T-helper 1 cell treated with Interleukin-12 subunit alpha and Interleukin-12 subunit beta and Interleukin-4 antibody, amounts not matched to agents 30 μg/mL and 1 μg/mL, for 36 hours (primary cell): ENCODE measurements at regions not wholly inside any gene's neighbourhood (a gene's known extent, or its start where the extent isn't known, plus 50 kb on each side); places are given as distances from the start of the nearest gene placed in this dataset.

ENCODE experiments used
- H3K27ac Mint-ChIP-seq: one replicate; pipeline ENCODE4 v1.8.0; 2021; ENCODE audit warnings: mild to moderate bottlenecking, mixed read lengths
- H3K27me3 Mint-ChIP-seq: one replicate; pipeline ENCODE4 v1.8.0; 2021; ENCODE audit warnings: low read depth, mixed read lengths
- H3K36me3 Mint-ChIP-seq: one replicate; pipeline ENCODE4 v1.8.0; 2021; ENCODE audit warnings: low read depth, mixed read lengths
- H3K4me1 Mint-ChIP-seq: one replicate; pipeline ENCODE4 v1.8.0; 2021; ENCODE audit warnings: low read depth, mixed read lengths
- H3K4me3 Mint-ChIP-seq: one replicate; pipeline ENCODE4 v1.8.0; 2021; ENCODE audit warnings: mild to moderate bottlenecking, moderate library complexity, mixed read lengths
- H3K9me3 Mint-ChIP-seq: one replicate; pipeline ENCODE4 v1.8.0; 2021; ENCODE audit warnings: mixed read lengths

- no peaks in the 10 kb centered on the region for H3K4me1 Mint-ChIP-seq
- no peak overlapping the region for H3K4me3 Mint-ChIP-seq
- H3K36me3 Mint-ChIP-seq, result no peaks in the 10 kb centered on the region
- H3K9me3 Mint-ChIP-seq, result peaks cover 10% of the 10 kb centered on the region
- no peak overlapping the region for H3K27ac Mint-ChIP-seq
- no peaks in the 10 kb centered on the region for H3K27me3 Mint-ChIP-seq
These were observed 371.3 kb downstream of the SLITRK5 start for GRCh38 chr13:88042489-88042888.

- H3K27ac Mint-ChIP-seq, result no peak overlapping the region
- H3K4me1 Mint-ChIP-seq, result no peaks in the 10 kb centered on the region
- no peak overlapping the region for H3K4me3 Mint-ChIP-seq
- peaks cover 26% of the 10 kb centered on the region for H3K9me3 Mint-ChIP-seq
- no peaks in the 10 kb centered on the region for H3K27me3 Mint-ChIP-seq
- no peaks in the 10 kb centered on the region for H3K36me3 Mint-ChIP-seq
These were observed 380.7 kb downstream of the SLITRK5 start for GRCh38 chr13:88051746-88052482.

DNA sequence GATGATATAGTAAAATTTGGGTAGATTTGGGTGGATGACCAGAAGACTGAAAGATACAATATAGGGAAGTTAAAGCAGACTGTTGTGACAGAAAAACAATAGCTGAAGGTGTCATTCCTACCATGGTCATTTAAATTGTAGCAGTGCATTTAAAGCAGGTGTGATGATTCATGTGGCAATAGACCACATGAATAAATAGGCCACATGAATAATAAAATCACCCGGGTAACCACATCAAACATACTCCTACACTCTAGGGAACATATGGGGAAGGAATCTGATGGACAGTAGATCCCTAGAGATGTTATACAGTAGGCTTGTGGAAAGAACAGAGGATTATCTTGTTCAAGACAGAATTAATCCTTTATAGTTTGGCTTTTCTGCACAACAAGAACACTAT, 392.6 kb downstream of the SLITRK5 start:
- Mint-ChIP-seq H3K4me1 (no peaks in the 10 kb centered on the region), H3K27ac (no peak overlapping the region), H3K27me3 (no peaks in the 10 kb centered on the region), H3K36me3 (no peaks in the 10 kb centered on the region), H3K4me3 (no peak overlapping the region), H3K9me3 (peaks cover 16% of the 10 kb centered on the region)

GRCh38 chr13:88066847-88067246, 395.7 kb downstream of the SLITRK5 start:
- Mint-ChIP-seq H3K4me3 (no peak overlapping the region), H3K4me1 (no peaks in the 10 kb centered on the region), H3K27ac (no peak overlapping the region), H3K27me3 (no peaks in the 10 kb centered on the region), H3K36me3 (no peaks in the 10 kb centered on the region), H3K9me3 (peaks cover 16% of the 10 kb centered on the region)

GRCh38 chr13:88068316-88068715, 397.1 kb downstream of the SLITRK5 start:
- Mint-ChIP-seq H3K4me1 (no peaks in the 10 kb centered on the region), H3K36me3 (no peaks in the 10 kb centered on the region), H3K9me3 (peaks cover 13% of the 10 kb centered on the region), H3K4me3 (no peak overlapping the region), H3K27ac (no peak overlapping the region), H3K27me3 (no peaks in the 10 kb centered on the region)

DNA sequence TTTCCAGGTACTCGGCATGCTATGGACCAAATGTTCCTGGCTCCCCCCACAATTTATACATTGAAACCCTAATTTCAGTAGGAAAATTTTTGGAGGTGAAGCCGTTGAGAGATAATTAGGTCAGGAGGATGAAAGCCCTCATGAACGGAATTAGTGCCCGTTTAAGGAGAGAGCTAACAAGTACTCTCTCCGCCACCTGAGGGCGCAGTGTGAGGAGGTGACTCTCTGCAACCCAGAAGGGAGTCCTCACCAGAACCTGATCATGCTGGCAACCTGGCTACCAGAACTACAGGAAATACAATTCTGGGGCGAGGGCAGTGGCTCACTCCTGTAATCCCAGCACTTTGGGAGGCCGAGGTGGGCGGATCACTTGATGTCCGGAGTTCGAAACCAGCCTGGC, 397.8 kb downstream of the SLITRK5 start:
- Mint-ChIP-seq H3K4me1 (no peaks in the 10 kb centered on the region), H3K9me3 (peaks cover 13% of the 10 kb centered on the region), H3K4me3 (no peak overlapping the region), H3K36me3 (no peaks in the 10 kb centered on the region), H3K27me3 (no peaks in the 10 kb centered on the region), H3K27ac (no peak overlapping the region)

GRCh38 chr13:88071371-88071770, 400.2 kb downstream of the SLITRK5 start:
- Mint-ChIP-seq H3K36me3 (no peaks in the 10 kb centered on the region), H3K4me1 (no peaks in the 10 kb centered on the region), H3K27ac (no peak overlapping the region), H3K27me3 (no peaks in the 10 kb centered on the region), H3K9me3 (peaks cover under 1% of the 10 kb centered on the region), H3K4me3 (no peak overlapping the region)

GRCh38 chr13:88074794-88075510, 403.8 kb downstream of the SLITRK5 start:
- Mint-ChIP-seq H3K36me3 (no peaks in the 10 kb centered on the region), H3K9me3 (no peaks in the 10 kb centered on the region), H3K4me3 (no peak overlapping the region), H3K27me3 (no peaks in the 10 kb centered on the region), H3K27ac (no peak overlapping the region), H3K4me1 (no peaks in the 10 kb centered on the region)

GRCh38 chr13:88085036-88085435, 413.9 kb downstream of the SLITRK5 start:
- no peaks in the 10 kb centered on the region for H3K4me1 Mint-ChIP-seq
- no peak overlapping the region for H3K27ac Mint-ChIP-seq
- no peaks in the 10 kb centered on the region for H3K36me3 Mint-ChIP-seq
- H3K4me3 Mint-ChIP-seq, result no peak overlapping the region
- H3K9me3 Mint-ChIP-seq, result peaks cover 5% of the 10 kb centered on the region
- no peaks in the 10 kb centered on the region for H3K27me3 Mint-ChIP-seq

DNA sequence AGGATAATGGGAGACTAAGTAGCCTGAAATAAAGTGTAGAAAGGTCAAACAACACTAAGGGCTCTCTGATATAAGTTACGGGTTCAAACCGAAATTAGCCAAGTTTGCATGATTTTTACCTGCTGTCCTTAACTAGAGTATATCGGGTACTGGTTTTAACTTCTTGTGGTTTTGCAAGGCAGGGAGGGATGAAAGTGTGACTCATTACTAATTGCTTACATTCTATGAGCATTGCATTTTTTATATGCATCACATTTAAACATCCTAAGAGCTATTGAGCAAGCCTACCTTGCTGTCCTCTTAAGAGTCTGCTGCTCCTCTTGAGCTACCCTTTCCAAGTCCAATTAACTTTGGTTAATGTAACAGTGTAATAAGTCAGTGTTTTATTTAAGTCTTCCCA, 415.4 kb downstream of the SLITRK5 start:
- Mint-ChIP-seq H3K27ac (no peak overlapping the region), H3K4me1 (no peaks in the 10 kb centered on the region), H3K36me3 (no peaks in the 10 kb centered on the region), H3K4me3 (no peak overlapping the region), H3K27me3 (no peaks in the 10 kb centered on the region), H3K9me3 (peaks cover 8% of the 10 kb centered on the region)

- no peak overlapping the region for H3K27ac Mint-ChIP-seq
- H3K36me3 Mint-ChIP-seq, result no peaks in the 10 kb centered on the region
- no peaks in the 10 kb centered on the region for H3K4me1 Mint-ChIP-seq
- peaks cover 5% of the 10 kb centered on the region for H3K9me3 Mint-ChIP-seq
- H3K27me3 Mint-ChIP-seq, result no peaks in the 10 kb centered on the region
- no peak overlapping the region for H3K4me3 Mint-ChIP-seq
These were observed 426.4 kb downstream of the SLITRK5 start for GRCh38 chr13:88097541-88097940.

- Mint-ChIP-seq H3K36me3 (no peaks in the 10 kb centered on the region), H3K27me3 (no peaks in the 10 kb centered on the region), H3K9me3 (no peaks in the 10 kb centered on the region), H3K27ac (no peak overlapping the region), H3K4me3 (no peak overlapping the region), H3K4me1 (no peaks in the 10 kb centered on the region)
These were observed 432.7 kb downstream of the SLITRK5 start for GRCh38 chr13:88103824-88104223.

DNA sequence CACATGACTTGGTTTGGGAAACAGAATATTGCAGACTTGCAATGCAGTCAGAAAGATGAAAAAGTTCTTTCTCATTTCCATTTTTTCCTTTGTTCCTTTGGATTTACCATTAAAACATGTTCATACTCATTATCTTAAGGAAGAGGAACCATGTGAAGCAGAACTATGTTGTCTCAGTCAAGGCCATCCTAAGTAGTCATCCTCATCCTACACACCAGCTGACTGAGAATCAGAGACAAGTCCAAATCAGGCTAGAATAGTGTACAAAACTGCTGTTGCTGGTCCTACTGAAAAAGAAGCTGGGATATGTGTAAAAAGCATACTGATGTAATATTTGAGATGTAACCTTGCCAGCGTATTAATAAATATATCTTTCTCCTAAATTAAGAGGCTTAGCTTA, 433.4 kb downstream of the SLITRK5 start:
- Mint-ChIP-seq H3K27ac (no peak overlapping the region), H3K27me3 (no peaks in the 10 kb centered on the region), H3K36me3 (no peaks in the 10 kb centered on the region), H3K9me3 (no peaks in the 10 kb centered on the region), H3K4me3 (no peak overlapping the region), H3K4me1 (no peaks in the 10 kb centered on the region)

DNA sequence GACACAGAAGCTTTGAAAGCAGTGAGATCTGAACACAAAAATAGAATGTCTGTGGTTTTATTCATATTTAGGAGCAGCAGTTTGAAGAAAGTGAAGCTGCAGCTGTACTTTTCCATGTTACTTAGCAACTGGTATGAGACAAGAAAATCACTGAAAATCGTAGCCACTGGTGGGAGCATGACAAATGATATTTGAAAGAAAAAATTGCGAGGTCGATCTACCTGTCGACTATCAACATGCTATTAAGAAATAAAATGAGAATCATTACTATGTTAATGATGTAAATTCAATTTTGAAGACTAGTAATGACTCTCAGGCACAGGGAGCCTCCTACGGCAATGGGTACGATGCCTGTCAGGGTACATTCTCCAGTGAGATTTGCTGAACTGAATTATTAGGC, 436.4 kb downstream of the SLITRK5 start:
- no peaks in the 10 kb centered on the region for H3K27me3 Mint-ChIP-seq
- no peak overlapping the region for H3K4me3 Mint-ChIP-seq
- no peaks in the 10 kb centered on the region for H3K4me1 Mint-ChIP-seq
- H3K27ac Mint-ChIP-seq, result no peak overlapping the region
- no peaks in the 10 kb centered on the region for H3K9me3 Mint-ChIP-seq
- H3K36me3 Mint-ChIP-seq, result no peaks in the 10 kb centered on the region

DNA sequence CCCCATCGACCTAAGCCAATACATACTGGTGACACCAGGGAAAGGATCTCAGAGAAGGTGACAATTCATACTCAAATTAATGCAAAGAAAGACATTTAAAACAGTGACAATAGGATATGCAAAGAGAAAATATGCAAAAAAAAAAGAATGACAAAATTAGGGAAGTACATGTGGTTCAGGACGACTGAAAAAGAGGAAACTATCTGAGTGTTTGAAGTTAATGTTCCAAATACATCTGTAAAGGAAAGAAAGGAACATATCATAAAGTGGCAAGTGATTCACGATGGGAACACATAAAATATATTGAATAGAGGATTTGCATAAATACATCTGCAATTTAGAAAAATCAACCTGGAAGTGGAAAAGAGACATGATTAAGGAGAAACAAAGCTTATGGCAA, 441.4 kb downstream of the SLITRK5 start:
- Mint-ChIP-seq H3K27me3 (no peaks in the 10 kb centered on the region), H3K9me3 (no peaks in the 10 kb centered on the region), H3K4me3 (no peak overlapping the region), H3K27ac (no peak overlapping the region), H3K36me3 (no peaks in the 10 kb centered on the region), H3K4me1 (no peaks in the 10 kb centered on the region)
